HepG2 (cell line): ENCODE measurements at regions not wholly inside any gene's neighbourhood (a gene's known extent, or its start where the extent isn't known, plus 50 kb on each side); places are given as distances from the start of the nearest gene placed in this dataset.

Experiments
- ATAC-seq: fragments of 200-7000 bp; cut with Tn5 transposase; 3 replicates; pipeline ENCODE4 v1.9.1; 2020; ENCODE audit warnings: mild to moderate bottlenecking, moderate library complexity
- BruUV-seq: library from RNA; stranded (reverse); fragments of 400-500 nt; replicated peaks from 2 replicates; lab custom pipeline; 2021; lab: Mats Ljungman, UMichigan
- CTCF ChIA-PET: fragments of 300-600 bp; formaldehyde crosslinking; extraction: SDS; loops from one replicate; lab custom pipeline; 2021; ENCODE audit warnings: low total read pairs, inconsistent platforms, low intra/inter-chr PET ratio; lab: Yijun Ruan, JAX
- POLR2A ChIA-PET: fragments of 350-600 bp; sonication (Branson Sonifier 250); formaldehyde crosslinking; loops from one replicate; lab custom pipeline; 2020; ENCODE audit warnings: antibody characterized with exemption, inconsistent platforms; lab: Yijun Ruan, JAX
- DNase-seq: peaks from one replicate; pipeline ENCODE4 v3.0.0-alpha.2; 2015; ENCODE audit warnings: low spot score
- FAIRE-seq: peaks from 3 replicates; lab custom pipeline; 2011; peaks lifted over from hg19 to GRCh38; lab: Jason Lieb, UNC
- H2AFZ ChIP-seq: one replicate; pipeline ENCODE4 v1.6.1; 2011; ENCODE audit warnings: low read length, inconsistent platforms
- H3K27ac ChIP-seq: fragments of 300-600 bp; 3 replicates; pipeline ENCODE4 v1.8.0; 2011; ENCODE audit warnings: mixed run types, mild to moderate bottlenecking, mixed read lengths, low read length, inconsistent platforms; ENCODE audit not compliant: insufficient read depth; ENCODE audit errors: extremely low read length
- H3K27me3 ChIP-seq, 2 experiments: fragments of 200-600 bp in 1 of 2; 2 replicates in 1 of 2; 3 replicates in 1 of 2; pipeline versions ENCODE4 v1.6.0 to v1.8.0; 2011; ENCODE audit warnings: low read length in 2 of 2, mild to moderate bottlenecking in 2 of 2, moderate library complexity in 2 of 2, inconsistent platforms in 1 of 2; ENCODE audit not compliant: insufficient read depth in 2 of 2, control insufficient read depth in 1 of 2
- H3K36me3 ChIP-seq, 2 experiments: fragments of 200-600 bp in 1 of 2; replicated peaks in 1 of 2; 2 replicates in 1 of 2; 3 replicates in 1 of 2; pipeline versions ENCODE4 v1.5.1 to v1.8.0; 2011; ENCODE audit warnings: low read length in 2 of 2, inconsistent platforms in 1 of 2; ENCODE audit not compliant: insufficient read depth in 2 of 2, control insufficient read depth in 1 of 2
- H3K4me1 ChIP-seq: 2 replicates; pipeline ENCODE4 v1.5.1; 2012; ENCODE audit warnings: low read length, inconsistent platforms; ENCODE audit not compliant: insufficient read depth
- H3K4me2 ChIP-seq: 2 replicates; pipeline ENCODE4 v1.6.0; 2011; ENCODE audit warnings: low read depth, low read length, inconsistent platforms
- H3K4me3 ChIP-seq, 3 experiments: fragments of 200-600 bp in 1 of 3; sonication (generic), shearing (Covaris generic) in 1 of 3; replicated peaks in 1 of 3; 2 replicates each; pipeline ENCODE4 v1.5.1; 2011 to 2016; ENCODE audit warnings: low read length in 3 of 3, inconsistent platforms in 2 of 3, low read depth in 2 of 3, mild to moderate bottlenecking in 2 of 3, control low read depth in 1 of 3, mixed read lengths in 1 of 3; ENCODE audit not compliant: insufficient read depth in 1 of 3
- H3K79me2 ChIP-seq: one replicate; pipeline ENCODE4 v1.6.1; 2011; ENCODE audit warnings: low read length, inconsistent platforms; ENCODE audit not compliant: insufficient read depth
- H3K9ac ChIP-seq: 2 replicates; pipeline ENCODE4 v1.6.0; 2011; ENCODE audit warnings: mild to moderate bottlenecking, low read depth, low read length, inconsistent platforms; ENCODE audit not compliant: insufficient read depth
- H3K9me3 ChIP-seq: 2 replicates; pipeline ENCODE4 v1.5.1; 2012; ENCODE audit warnings: mild to moderate bottlenecking, low read length
- H4K20me1 ChIP-seq: 2 replicates; pipeline ENCODE4 v1.6.0; 2011; ENCODE audit warnings: inconsistent platforms, mild to moderate bottlenecking, low read length, moderate library complexity; ENCODE audit not compliant: insufficient read depth
- BATF2 ChIP-seq: sonication (generic); formaldehyde crosslinking; IDR thresholded peaks from 2 replicates; pipeline ENCODE4 v1.8.0; 2022; ENCODE audit warnings: mild to moderate bottlenecking, missing genetic modification reagents, moderate library complexity
- DBP ChIP-seq: sonication (generic); formaldehyde crosslinking; IDR thresholded peaks from 2 replicates; pipeline ENCODE4 v1.4.0; 2020; ENCODE audit warnings: missing genetic modification reagents; ENCODE audit errors: not compliant biosample characterization
- KDM5A ChIP-seq: fragments of 200-600 bp; sonication (generic); IDR thresholded peaks from 2 replicates; pipeline ENCODE4 v1.7.0; 2018; ENCODE audit warnings: antibody characterized with exemption, mild to moderate bottlenecking, low read length, borderline replicate concordance
- MBNL3 ChIP-seq: fragments of 250-450 bp; sonication (Bioruptor Pico); conservative IDR thresholded peaks from 2 replicates; pipeline ENCODE4 v1.8.0; 2022; ENCODE audit warnings: mild to moderate bottlenecking, inconsistent platforms
- MED8 ChIP-seq: sonication (generic); formaldehyde crosslinking; IDR thresholded peaks from 2 replicates; pipeline ENCODE4 v1.8.1; 2023; ENCODE audit warnings: mild to moderate bottlenecking, missing genetic modification reagents; ENCODE audit not compliant: insufficient replicate concordance
- MEIS1 ChIP-seq: sonication (generic); formaldehyde crosslinking; IDR thresholded peaks from 2 replicates; pipeline ENCODE4 v1.9.0; 2021; ENCODE audit warnings: mild to moderate bottlenecking, missing genetic modification reagents, moderate library complexity, borderline replicate concordance
- MYNN ChIP-seq: sonication (generic); formaldehyde crosslinking; IDR thresholded peaks from 2 replicates; pipeline ENCODE4 v1.4.0; 2020; ENCODE audit warnings: mild to moderate bottlenecking, low read depth, missing genetic modification reagents
- TBL1XR1 ChIP-seq: fragments of 150-350 bp; IDR thresholded peaks from 2 replicates; pipeline ENCODE4 v1.6.1; 2014; ENCODE audit warnings: borderline replicate concordance, low read length; ENCODE audit not compliant: partially characterized antibody
- TBX2 ChIP-seq: sonication (generic); formaldehyde crosslinking; IDR thresholded peaks from 2 replicates; pipeline ENCODE4 v1.5.0; 2020; ENCODE audit warnings: missing genetic modification reagents, mild to moderate bottlenecking, borderline replicate concordance
- YEATS2 ChIP-seq: sonication (generic); formaldehyde crosslinking; IDR thresholded peaks from 2 replicates; pipeline ENCODE4 v1.4.0; 2020; ENCODE audit warnings: missing genetic modification reagents, borderline replicate concordance
- ZNF142 ChIP-seq: sonication (generic); formaldehyde crosslinking; IDR thresholded peaks from 2 replicates; pipeline ENCODE4 v1.4.0; 2020; ENCODE audit warnings: missing genetic modification reagents
- ZNF614 ChIP-seq: IDR thresholded peaks from 2 replicates; pipeline ENCODE4 v1.6.1; 2018; ENCODE audit warnings: missing biosample characterization, missing genetic modification reagents, inconsistent platforms, borderline replicate concordance
- WGBS: methylation state at CpG from one replicate; pipeline ENCODE4 v1.1.6; 2017; ENCODE audit warnings: low lambda C conversion rate; 5-methylcytosine and 5-hydroxymethylcytosine counted together
- in situ Hi-C: cut with HindIII; loops from 2 replicates; pipeline ENCODE4 v1.10.0; 2017; ENCODE audit warnings: low pct_unique_long_range_greater_than_20kb; ENCODE audit not compliant: extremely low pct_ligation_motif_present
- intact Hi-C: fragments of 100-400 bp; cut with micrococcal nuclease; formaldehyde crosslinking; loops from one replicate; pipeline ENCODE4 v1.10.0; 2022; ENCODE audit not compliant: unreplicated experiment

- no TSS peak for BruUV-seq
- no peak for TF ChIP-seq KDM5A
- TF ChIP-seq BATF2 (CRISPR knock-in tag): no peak
- no peak for TF ChIP-seq YEATS2 (CRISPR knock-in tag)
- TF ChIP-seq TBX2: no peak
- no peak for TF ChIP-seq MBNL3 (CRISPR knock-in tag)
- TF ChIP-seq, all 625 proteins: peak for 0
- intact Hi-C loops (no loop called here), in situ Hi-C loops (no loop called here)
- no peak for DNase-seq
- H3K4me2 ChIP-seq: no peak overlapping the region
- no peak overlapping the region for H2AFZ ChIP-seq
- peaks cover 1 to 20% of the 10 kb centered on the region in 2 experiments; a peak in 3 of 5 replicates for H3K27me3 ChIP-seq
- FAIRE-seq: no peak
- POLR2A ChIA-PET: no interaction called here
- H3K36me3 ChIP-seq: no peaks in the 10 kb centered on the region
- no peak overlapping the region for H3K4me3 ChIP-seq
- no peak overlapping the region for H3K9ac ChIP-seq
- ATAC-seq: no peak
- WGBS: 15% methylated on average over 5 of the region's 5 CpGs
- no peaks in the 10 kb centered on the region for H3K4me1 ChIP-seq
- H3K79me2 ChIP-seq: no peaks in the 10 kb centered on the region
- CTCF ChIA-PET: no interaction called here
- H3K9me3 ChIP-seq: 0 out of 2 replicates have a peak, but pooled peaks cover 3% of the 10 kb centered on the region
- H4K20me1 ChIP-seq: no peaks in the 10 kb centered on the region
- no peak overlapping the region for H3K27ac ChIP-seq
Measured at GRCh38 chr19:34017601-34018000, 154.7 kb upstream of the LSM14A start.

GRCh38 chr19:34018546-34018945 lies 153.8 kb upstream of the LSM14A start:
- BruUV-seq: no TSS peak
- no peak overlapping the region for H3K4me3 ChIP-seq
- CTCF ChIA-PET: no interaction called here
- H3K27me3 ChIP-seq: peaks cover 1 to 20% of the 10 kb centered on the region in 2 experiments; a peak in 3 of 5 replicates
- WGBS: 0% methylated on average over 1 of the region's 1 CpG
- ATAC-seq: no peak
- POLR2A ChIA-PET: no interaction called here
- no peak overlapping the region for H3K27ac ChIP-seq
- no peaks in the 10 kb centered on the region for H3K4me1 ChIP-seq
- FAIRE-seq: no peak
- intact Hi-C loops: no loop called here
- no peaks in the 10 kb centered on the region for H3K79me2 ChIP-seq
- no peaks in the 10 kb centered on the region for H3K36me3 ChIP-seq
- no peak overlapping the region for H2AFZ ChIP-seq
- no peak overlapping the region for H3K4me2 ChIP-seq
- H3K9me3 ChIP-seq: peaks cover 12% of the 10 kb centered on the region
- no peak overlapping the region for H3K9ac ChIP-seq
- no peak for DNase-seq
- in situ Hi-C loops: no loop called here
- no peaks in the 10 kb centered on the region for H4K20me1 ChIP-seq
- no peak for TF ChIP-seq MEIS1 (CRISPR knock-in tag)
- no peak for TF ChIP-seq MYNN
- TF ChIP-seq ZNF614 (CRISPR knock-in tag): no peak
- no peak for TF ChIP-seq TBL1XR1
- no peak for TF ChIP-seq ZNF142
- TF ChIP-seq DBP (CRISPR knock-in tag): no peak
- TF ChIP-seq MED8: no peak
